Motor neuron (in vitro differentiated cells): ENCODE measurements at regions not wholly inside any gene's neighbourhood (a gene's known extent, or its start where the extent isn't known, plus 50 kb on each side); places are given as distances from the start of the nearest gene placed in this dataset.
A peak's percentile ranks its signal among the peaks of the same experiment; 100 is the strongest.
"Not testable (repeated sequence)": the region's sequence is repeated elsewhere in the genome, so short reads cannot be mapped to it uniquely, and the experiment has no call there.

ENCODE experiments used
- ATAC-seq, 8 experiments: fragments of 200-7000 bp; cut with Tn5 transposase; replicated peaks in 6 of 8; 2 replicates each; pipeline ENCODE4 v1.8.0; 2021; ENCODE audit warnings: mild to moderate bottlenecking in 8 of 8, moderate library complexity in 8 of 8
- H3K27ac ChIP-seq, 2 donors: fragments of 250-450 bp; sonication (Bioruptor Pico); 2 replicates each; pipeline ENCODE4 v1.9.0; 2021; ENCODE audit warnings: antibody characterized with exemption in 2 of 2, mild to moderate bottlenecking in 2 of 2, moderate library complexity in 1 of 2
- H3K4me1 ChIP-seq, 2 donors: fragments of 250-450 bp; sonication (Bioruptor Pico); replicated peaks in 1 of 2; 2 replicates each; pipeline ENCODE4 v1.6.1; 2021; ENCODE audit warnings: antibody characterized with exemption in 2 of 2, mild to moderate bottlenecking in 2 of 2, moderate library complexity in 1 of 2
- H3K4me3 ChIP-seq, 5 donors: fragments of 250-450 bp; sonication (Bioruptor Pico); 2 replicates each; pipeline ENCODE4 v1.9.0; 2021; ENCODE audit warnings: antibody characterized with exemption in 5 of 5, mild to moderate bottlenecking in 5 of 5, moderate library complexity in 4 of 5
- WGBS, 10 experiments: fragments of 450-650 bp; shearing (Covaris generic); methylation state at CpG; one replicate each; pipeline ENCODE4 v1.0.0; 2022; 5-methylcytosine and 5-hydroxymethylcytosine counted together
- in situ Hi-C, 9 experiments: fragments of 400-800 bp; cut with MboI; loops; one replicate each; pipeline ENCODE4 v1.15.0; 2021; ENCODE audit warnings: low sequenced_read_pairs in 9 of 9, low pct_unique_long_range_greater_than_20kb in 2 of 9; ENCODE audit not compliant: unreplicated experiment in 9 of 9

- H3K4me3 ChIP-seq, ATAC-seq, H3K4me1 ChIP-seq, H3K27ac ChIP-seq, in situ Hi-C loops: not testable (repeated sequence)
These were observed 104.5 kb downstream of the ZNF33B start for GRCh38 chr10:42533866-42534265.

GRCh38 chr10:42532996-42533395, 105.4 kb downstream of the ZNF33B start:
- H3K27ac ChIP-seq: no peak overlapping the region
- 67 to 100% (median 90%) methylated on average over 1 of the region's 1 CpG for WGBS, 10 experiments
- no peak for ATAC-seq
- no peak overlapping the region for H3K4me3 ChIP-seq
- no peaks in the 10 kb centered on the region for H3K4me1 ChIP-seq
- in situ Hi-C loops: no loop called here

GRCh38 chr10:42523098-42523497, 115.3 kb downstream of the ZNF33B start:
- no peak overlapping the region for H3K27ac ChIP-seq
- WGBS, 10 experiments: 80 to 100% (median 90%) methylated on average over 1 to 2 of the region's 2 CpGs; no CpG with 5 or more reads in 3 of the 10 experiments
- in situ Hi-C loops: no loop called here
- ATAC-seq: no peak
- no peaks in the 10 kb centered on the region for H3K4me1 ChIP-seq
- H3K4me3 ChIP-seq: no peak overlapping the region

- ATAC-seq: no peak
- Histone ChIP-seq H3K4me3 (no peak overlapping the region), H3K4me1 (no peaks in the 10 kb centered on the region), H3K27ac (no peak overlapping the region)
- in situ Hi-C loops: no loop called here
- 67 to 100% (median 94%) methylated on average over 1 to 4 of the region's 5 CpGs for WGBS, 10 experiments
These were observed 118.5 kb downstream of the ZNF33B start for GRCh38 chr10:42519761-42520460.

- H3K4me1 ChIP-seq: no peaks in the 10 kb centered on the region
- H3K4me3 ChIP-seq: no peak overlapping the region
- ATAC-seq: no peak
- in situ Hi-C loops: no loop called here
- no peak overlapping the region for H3K27ac ChIP-seq
- WGBS, 10 experiments: 50 to 100% (median 80%) methylated on average over 1 to 2 of the region's 2 CpGs; no CpG with 5 or more reads in 5 of the 10 experiments
These were observed 119.3 kb downstream of the ZNF33B start for GRCh38 chr10:42519079-42519478.

- in situ Hi-C loops: no loop called here
- Histone ChIP-seq H3K4me1 (no peaks in the 10 kb centered on the region), H3K27ac (no peak overlapping the region), H3K4me3 (no peak overlapping the region)
- no peak for ATAC-seq
- 74 to 100% (median 96%) methylated on average over 1 to 3 of the region's 3 CpGs; no CpG with 5 or more reads in 1 of the 10 experiments for WGBS, 10 experiments
These were observed 124.4 kb downstream of the ZNF33B start for GRCh38 chr10:42513921-42514320.

GRCh38 chr10:42491801-42492200, 146.6 kb downstream of the ZNF33B start:
- WGBS, 10 experiments: 16 to 80% (median 43%) methylated on average over 1 to 3 of the region's 3 CpGs
- in situ Hi-C loops: no loop called here
- Histone ChIP-seq H3K27ac (no peak overlapping the region), H3K4me1 (no peaks in the 10 kb centered on the region), H3K4me3 (no peak overlapping the region)
- ATAC-seq: no peak

GRCh38 chr10:42491001-42491592, 147.3 kb downstream of the ZNF33B start:
- no peak for ATAC-seq
- Histone ChIP-seq H3K27ac (no peak overlapping the region), H3K4me1 (no peaks in the 10 kb centered on the region), H3K4me3 (no peak overlapping the region)
- in situ Hi-C loops: no loop called here
- 0 to 80% (median 37%) methylated on average over 1 to 2 of the region's 2 CpGs for WGBS, 10 experiments

- no peak overlapping the region for H3K27ac ChIP-seq
- H3K4me1 ChIP-seq: no peaks in the 10 kb centered on the region
- ATAC-seq: no peak
- 0 to 60% (median 0%) methylated on average over 1 of the region's 1 CpG; no CpG with 5 or more reads in 5 of the 10 experiments for WGBS, 10 experiments
- no peak overlapping the region for H3K4me3 ChIP-seq
- in situ Hi-C loops: no loop called here
These were observed 148.0 kb downstream of the ZNF33B start for GRCh38 chr10:42490368-42490767.

- H3K27ac ChIP-seq: no peak overlapping the region
- no peaks in the 10 kb centered on the region for H3K4me1 ChIP-seq
- 14 to 80% (median 31%) methylated on average over 1 to 5 of the region's 5 CpGs; no CpG with 5 or more reads in 1 of the 10 experiments for WGBS, 10 experiments
- in situ Hi-C loops: no loop called here
- no peak for ATAC-seq
- H3K4me3 ChIP-seq: no peak overlapping the region
These were observed 150.0 kb downstream of the ZNF33B start for GRCh38 chr10:42488416-42488815.

GRCh38 chr10:42482411-42482810, 156.0 kb downstream of the ZNF33B start:
- no peak overlapping the region for H3K4me3 ChIP-seq
- in situ Hi-C loops: no loop called here
- WGBS, 10 experiments: 18 to 88% (median 50%) methylated on average over 1 of the region's 1 CpG; no CpG with 5 or more reads in 1 of the 10 experiments
- no peaks in the 10 kb centered on the region for H3K4me1 ChIP-seq
- no peak overlapping the region for H3K27ac ChIP-seq
- ATAC-seq: no peak

- no peak overlapping the region for H3K4me3 ChIP-seq
- no peak overlapping the region for H3K27ac ChIP-seq
- whole genome bisulfite sequencing, 10 experiments: 29 to 100% (median 84%) methylated on average over 1 of the region's 1 CpG
- in situ Hi-C loops: no loop called here
- no peaks in the 10 kb centered on the region for H3K4me1 ChIP-seq
- no peak for ATAC-seq
These were observed 159.3 kb downstream of the ZNF33B start for GRCh38 chr10:42479057-42479456.

- in situ Hi-C loops: no loop called here
- Histone ChIP-seq H3K4me3 (no peak overlapping the region), H3K4me1 (no peaks in the 10 kb centered on the region), H3K27ac (no peak overlapping the region)
- 26 to 100% (median 83%) methylated on average over 1 to 19 of the region's 19 CpGs for WGBS, 10 experiments
- ATAC-seq: no peak
These were observed 161.2 kb downstream of the ZNF33B start for GRCh38 chr10:42477170-42477569.

GRCh38 chr10:42476101-42476500, 162.3 kb downstream of the ZNF33B start:
- WGBS, 10 experiments: 0 to 73% (median 34%) methylated on average over 2 to 8 of the region's 20 CpGs; no CpG with 5 or more reads in 6 of the 10 experiments
- Histone ChIP-seq H3K27ac (no peak overlapping the region), H3K4me3 (peak overlapping the region in 1 of 5 donors; percentile 20), H3K4me1 (no peaks in the 10 kb centered on the region)
- no peak for ATAC-seq
- in situ Hi-C loops: no loop called here
